GM23338 (cell line): ENCODE measurements at regions not wholly inside any gene's neighbourhood (a gene's known extent, or its start where the extent isn't known, plus 50 kb on each side); places are given as distances from the start of the nearest gene placed in this dataset.

Experiments used
- ATAC-seq: fragments of 200-7000 bp; cut with Tn5 transposase; 3 replicates; pipeline ENCODE4 v1.9.1; 2020
- DNase-seq: peaks from one replicate; pipeline ENCODE4 v3.0.0-alpha.2; 2015; ENCODE audit warnings: low spot score
- H2AFZ ChIP-seq: fragments of 200-600 bp; sonication (generic); 2 replicates; pipeline ENCODE4 v1.8.0; 2016; ENCODE audit warnings: antibody characterized with exemption, mild to moderate bottlenecking, moderate library complexity
- H3F3A ChIP-seq: fragments of 200-600 bp; sonication (generic); replicated peaks from 2 replicates; pipeline ENCODE4 v1.8.0; 2017; ENCODE audit warnings: antibody characterized with exemption, mixed run types, low read depth
- H3K27ac ChIP-seq: fragments of 200-600 bp; sonication (generic); 2 replicates; pipeline ENCODE4 v1.6.1; 2016; ENCODE audit warnings: low read depth
- H3K27me3 ChIP-seq: fragments of 200-600 bp; sonication (generic); 2 replicates; pipeline ENCODE4 v1.8.0; 2016; ENCODE audit warnings: mild to moderate bottlenecking, mixed run types, moderate library complexity; ENCODE audit not compliant: insufficient read depth
- H3K36me3 ChIP-seq: fragments of 200-600 bp; sonication (generic); 2 replicates; pipeline ENCODE4 v1.8.0; 2016; ENCODE audit warnings: mild to moderate bottlenecking; ENCODE audit not compliant: insufficient read depth
- H3K4me1 ChIP-seq: fragments of 200-600 bp; sonication (generic); 2 replicates; pipeline ENCODE4 v1.8.0; 2016; ENCODE audit warnings: mild to moderate bottlenecking, moderate library complexity; ENCODE audit not compliant: insufficient read depth
- H3K4me2 ChIP-seq: fragments of 200-600 bp; sonication (generic); 2 replicates; pipeline ENCODE4 v1.7.1; 2017; ENCODE audit warnings: mixed run types
- H3K4me3 ChIP-seq: fragments of 200-600 bp; sonication (generic); 2 replicates; pipeline ENCODE4 v1.6.1; 2016; ENCODE audit warnings: mixed run types
- H3K79me2 ChIP-seq: fragments of 200-600 bp; sonication (generic); replicated peaks from 2 replicates; pipeline ENCODE4 v1.8.0; 2017; ENCODE audit warnings: mild to moderate bottlenecking; ENCODE audit not compliant: insufficient read depth
- H3K9me2 ChIP-seq: fragments of 200-600 bp; sonication (generic); 2 replicates; pipeline ENCODE4 v1.8.0; 2017; ENCODE audit not compliant: insufficient read depth
- H4K20me1 ChIP-seq: fragments of 200-600 bp; sonication (generic); replicated peaks from 2 replicates; pipeline ENCODE4 v1.8.0; 2017; ENCODE audit warnings: mild to moderate bottlenecking; ENCODE audit not compliant: insufficient read depth
- H3K27ac Mint-ChIP-seq: 2 replicates; pipeline ENCODE4 v1.8.0; 2020; ENCODE audit warnings: inconsistent platforms, mild to moderate bottlenecking, moderate library complexity, mixed read lengths
- H3K27me3 Mint-ChIP-seq: 3 replicates; pipeline ENCODE4 v1.8.0; 2022; ENCODE audit warnings: low read depth, mild to moderate bottlenecking, moderate library complexity, mixed read lengths, inconsistent platforms; ENCODE audit not compliant: insufficient read depth, poor library complexity
- H3K36me3 Mint-ChIP-seq: 3 replicates; pipeline ENCODE4 v1.8.0; 2021; ENCODE audit warnings: low read depth, mild to moderate bottlenecking, inconsistent platforms, moderate library complexity, mixed read lengths
- H3K4me1 Mint-ChIP-seq: 3 replicates; pipeline ENCODE4 v1.8.0; 2020; ENCODE audit warnings: mild to moderate bottlenecking, inconsistent platforms, mixed read lengths
- H3K4me3 Mint-ChIP-seq: 3 replicates; pipeline ENCODE4 v1.8.0; 2021; ENCODE audit warnings: moderate library complexity, mild to moderate bottlenecking, inconsistent platforms, mixed read lengths
- H3K9me3 Mint-ChIP-seq: 3 replicates; pipeline ENCODE4 v1.8.0; 2020; ENCODE audit warnings: moderate library complexity, mild to moderate bottlenecking, inconsistent platforms, mixed read lengths
- CREB1 ChIP-seq: fragments of 250-450 bp; sonication (Bioruptor Pico); IDR thresholded peaks from 2 replicates; pipeline ENCODE4 v1.5.0; 2020; ENCODE audit warnings: low read depth, mild to moderate bottlenecking, moderate library complexity
- ETS1 ChIP-seq: IDR thresholded peaks from 2 replicates; pipeline ENCODE4 v1.6.1; 2016; ENCODE audit warnings: antibody characterized with exemption
- EZH2phosphoT487 ChIP-seq: fragments of 200-600 bp; sonication (generic); IDR thresholded peaks from one replicate; pipeline ENCODE4 v1.8.1; 2018; ENCODE audit warnings: antibody characterized with exemption; ENCODE audit not compliant: unreplicated experiment
- JUNB ChIP-seq: IDR thresholded peaks from one replicate; pipeline ENCODE4 v1.6.1; 2016; ENCODE audit warnings: antibody characterized with exemption; ENCODE audit not compliant: unreplicated experiment
- POLR2AphosphoS5 ChIP-seq: IDR thresholded peaks from 2 replicates; pipeline ENCODE4 v1.6.1; 2016; ENCODE audit warnings: antibody characterized with exemption, low read depth
- ZNF114 ChIP-seq: fragments of 250-450 bp; sonication (Bioruptor Pico); IDR thresholded peaks from 2 replicates; pipeline ENCODE4 v1.5.0; 2020; ENCODE audit warnings: mild to moderate bottlenecking, moderate library complexity

- H3F3A ChIP-seq: peaks cover 6% of the 10 kb centered on the region; the same call in 1 of the 2 replicates
- H3K27me3 Mint-ChIP-seq: peaks cover 45% of the 10 kb centered on the region
- H2AFZ ChIP-seq: no peak overlapping the region
- H3K9me3 Mint-ChIP-seq: no peaks in the 10 kb centered on the region
- H4K20me1 ChIP-seq: peaks cover 9% of the 10 kb centered on the region; the same call in 1 of the 2 replicates
- no peaks in the 10 kb centered on the region; the same call in 2 of the 3 replicates for H3K36me3 Mint-ChIP-seq
- peak overlapping the region; percentile 4; the same call in 1 of the 2 replicates for H3K4me3 ChIP-seq
- no peaks in the 10 kb centered on the region for H3K79me2 ChIP-seq
- H3K4me1 Mint-ChIP-seq: peaks cover 39% of the 10 kb centered on the region
- peaks cover 43% of the 10 kb centered on the region for H3K27me3 ChIP-seq
- H3K36me3 ChIP-seq: no peaks in the 10 kb centered on the region
- H3K27ac Mint-ChIP-seq: no peak overlapping the region
- peak; percentile 67 for DNase-seq
- H3K4me3 Mint-ChIP-seq: peak overlapping the region; percentile 52
- no peak for TF ChIP-seq ZNF114 (CRISPR knock-in tag)
- H3K4me2 ChIP-seq: peak overlapping the region; percentile 97
- no peak for ATAC-seq
- no peaks in the 10 kb centered on the region for H3K9me2 ChIP-seq
- H3K27ac ChIP-seq: no peak overlapping the region
- H3K4me1 ChIP-seq: peaks cover 39% of the 10 kb centered on the region
Measured at GRCh38 chr16:85460252-85461021, 152.7 kb upstream of the GSE1 start.

GRCh38 chr16:85461022-85461813 lies 151.9 kb upstream of the GSE1 start:
- peak; percentile 14 for ATAC-seq
- peaks cover 6% of the 10 kb centered on the region; the same call in 1 of the 2 replicates for H3F3A ChIP-seq
- H4K20me1 ChIP-seq: peaks cover 9% of the 10 kb centered on the region; the same call in 1 of the 2 replicates
- peak; percentile 17; the same call in 1 of the 2 replicates for TF ChIP-seq CREB1 (CRISPR knock-in tag)
- TF ChIP-seq ETS1: no peak
- DNase-seq: no peak
- Mint-ChIP-seq H3K4me1 (peaks cover 34% of the 10 kb centered on the region), H3K27me3 (peaks cover 43% of the 10 kb centered on the region), H3K4me3 (peak overlapping the region; percentile 81), H3K36me3 (no peaks in the 10 kb centered on the region; the same call in 2 of the 3 replicates), H3K27ac (no peak overlapping the region), H3K9me3 (no peaks in the 10 kb centered on the region)
- H3K27me3 ChIP-seq: peaks cover 43% of the 10 kb centered on the region
- H2AFZ ChIP-seq: 0 out of 2 replicates have a peak overlapping the region, but pooled peaks have one; percentile 59
- peaks cover 31% of the 10 kb centered on the region for H3K4me1 ChIP-seq
- no peak overlapping the region for H3K27ac ChIP-seq
- H3K9me2 ChIP-seq: no peaks in the 10 kb centered on the region
- peak overlapping the region; percentile 69 for H3K4me3 ChIP-seq
- H3K36me3 ChIP-seq: no peaks in the 10 kb centered on the region
- no peaks in the 10 kb centered on the region for H3K79me2 ChIP-seq
- peak overlapping the region; percentile 97 for H3K4me2 ChIP-seq

GRCh38 chr16:85461814-85462713 lies 151.1 kb upstream of the GSE1 start:
- Mint-ChIP-seq H3K36me3 (no peaks in the 10 kb centered on the region; the same call in 2 of the 3 replicates), H3K4me3 (peak overlapping the region; percentile 81), H3K27me3 (peaks cover 42% of the 10 kb centered on the region), H3K27ac (no peak overlapping the region), H3K4me1 (peaks cover 28% of the 10 kb centered on the region), H3K9me3 (no peaks in the 10 kb centered on the region)
- H3K36me3 ChIP-seq: no peaks in the 10 kb centered on the region
- H2AFZ ChIP-seq: 0 out of 2 replicates have a peak overlapping the region, but pooled peaks have one; percentile 59
- no peak overlapping the region for H3K27ac ChIP-seq
- peak overlapping the region; percentile 97 for H3K4me2 ChIP-seq
- TF ChIP-seq POLR2AphosphoS5: 0 out of 2 replicates have a peak, but pooled peaks have one; percentile 17
- TF ChIP-seq EZH2phosphoT487: no peak
- no peak for TF ChIP-seq JUNB
- peaks cover 9% of the 10 kb centered on the region; the same call in 1 of the 2 replicates for H4K20me1 ChIP-seq
- peaks cover 43% of the 10 kb centered on the region for H3K27me3 ChIP-seq
- H3K4me3 ChIP-seq: peak overlapping the region; percentile 69
- ATAC-seq: peak; percentile 70
- peaks cover 31% of the 10 kb centered on the region for H3K4me1 ChIP-seq
- H3K79me2 ChIP-seq: no peaks in the 10 kb centered on the region
- DNase-seq: peak; percentile 80
- no peaks in the 10 kb centered on the region for H3K9me2 ChIP-seq
- peaks cover 6% of the 10 kb centered on the region; the same call in 1 of the 2 replicates for H3F3A ChIP-seq
